Activated T-helper 17 cell treated with anti-CD3 and anti-CD28 coated beads, Interleukin-2, amount 50 U/mL, for 72 hours (primary cell): ENCODE measurements at regions not wholly inside any gene's neighbourhood (a gene's known extent, or its start where the extent isn't known, plus 50 kb on each side); places are given as distances from the start of the nearest gene placed in this dataset.

Experiments
- ATAC-seq: fragments of 150-1000 bp; cut with Tn5 transposase; replicated peaks from 2 replicates; pipeline ENCODE4 v1.10.0; 2021; ENCODE audit warnings: mild to moderate bottlenecking, moderate library complexity
- H3K27ac Mint-ChIP-seq: one replicate; pipeline ENCODE4 v1.8.0; 2022; ENCODE audit warnings: mixed read lengths
- H3K27me3 Mint-ChIP-seq: one replicate; pipeline ENCODE4 v1.8.0; 2022; ENCODE audit warnings: mixed read lengths
- H3K36me3 Mint-ChIP-seq: one replicate; pipeline ENCODE4 v1.8.0; 2022; ENCODE audit warnings: low read depth, mild to moderate bottlenecking, mixed read lengths
- H3K4me1 Mint-ChIP-seq: one replicate; pipeline ENCODE4 v1.8.0; 2022; ENCODE audit warnings: mixed read lengths
- H3K4me3 Mint-ChIP-seq: one replicate; pipeline ENCODE4 v1.8.0; 2022; ENCODE audit warnings: mild to moderate bottlenecking, mixed read lengths
- H3K9me3 Mint-ChIP-seq: one replicate; pipeline ENCODE4 v1.8.0; 2022; ENCODE audit warnings: mixed read lengths

DNA sequence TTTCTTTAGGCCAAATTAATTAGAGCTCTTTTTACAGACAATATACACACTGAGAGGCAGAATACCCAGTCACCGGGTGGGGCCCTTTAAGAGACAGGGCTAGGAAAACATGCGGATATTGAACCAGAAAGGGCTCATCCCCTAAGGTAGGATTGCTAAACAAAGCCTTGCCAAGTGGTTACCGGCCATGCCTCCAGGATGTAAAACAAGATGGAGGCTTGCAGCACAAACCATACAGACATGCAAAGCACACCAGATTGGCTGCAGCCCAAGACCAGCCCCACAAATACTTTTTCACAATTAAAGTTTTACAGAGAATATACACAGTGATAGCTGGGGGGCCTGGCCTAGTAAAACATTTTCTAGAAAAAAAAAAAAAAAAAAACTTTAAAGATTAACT lies 210.0 kb downstream of the KLHL4 start:
- Mint-ChIP-seq H3K4me1 (no peaks in the 10 kb centered on the region), H3K36me3 (no peaks in the 10 kb centered on the region), H3K27ac (no peak overlapping the region), H3K4me3 (no peak overlapping the region), H3K27me3 (no peaks in the 10 kb centered on the region), H3K9me3 (peaks cover under 1% of the 10 kb centered on the region)
- ATAC-seq = no peak

- no peaks in the 10 kb centered on the region for H3K36me3 Mint-ChIP-seq
- H3K4me1 Mint-ChIP-seq = no peaks in the 10 kb centered on the region
- ATAC-seq = no peak
- H3K9me3 Mint-ChIP-seq = peaks cover 4% of the 10 kb centered on the region
- H3K27me3 Mint-ChIP-seq = no peaks in the 10 kb centered on the region
- no peak overlapping the region for H3K27ac Mint-ChIP-seq
- H3K4me3 Mint-ChIP-seq = no peak overlapping the region
These were observed 210.4 kb downstream of the KLHL4 start for GRCh38 chrX:87728024-87728423.

DNA sequence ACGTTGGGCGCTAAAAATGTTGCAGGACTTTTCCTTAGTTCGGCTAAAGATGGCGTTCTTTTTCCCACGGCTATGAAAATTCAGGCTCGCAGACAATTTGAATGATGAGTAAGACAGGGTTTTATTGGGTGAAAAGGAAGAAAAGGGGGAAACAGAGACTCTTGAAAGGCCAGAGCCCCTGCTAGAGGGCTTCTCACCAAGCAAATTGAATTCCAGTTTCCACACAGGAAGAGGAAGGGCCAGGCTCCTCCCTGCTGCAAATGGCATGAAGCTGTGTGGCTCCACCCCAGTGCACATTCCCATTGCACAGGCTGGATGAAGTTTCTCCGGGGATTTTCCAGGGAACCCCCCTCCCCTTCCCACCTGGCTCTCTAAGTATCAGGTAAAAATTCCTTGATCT lies 210.9 kb downstream of the KLHL4 start:
- Mint-ChIP-seq H3K27ac (no peak overlapping the region), H3K27me3 (no peaks in the 10 kb centered on the region), H3K9me3 (peaks cover 4% of the 10 kb centered on the region), H3K4me1 (no peaks in the 10 kb centered on the region), H3K36me3 (no peaks in the 10 kb centered on the region), H3K4me3 (no peak overlapping the region)
- no peak for ATAC-seq

DNA sequence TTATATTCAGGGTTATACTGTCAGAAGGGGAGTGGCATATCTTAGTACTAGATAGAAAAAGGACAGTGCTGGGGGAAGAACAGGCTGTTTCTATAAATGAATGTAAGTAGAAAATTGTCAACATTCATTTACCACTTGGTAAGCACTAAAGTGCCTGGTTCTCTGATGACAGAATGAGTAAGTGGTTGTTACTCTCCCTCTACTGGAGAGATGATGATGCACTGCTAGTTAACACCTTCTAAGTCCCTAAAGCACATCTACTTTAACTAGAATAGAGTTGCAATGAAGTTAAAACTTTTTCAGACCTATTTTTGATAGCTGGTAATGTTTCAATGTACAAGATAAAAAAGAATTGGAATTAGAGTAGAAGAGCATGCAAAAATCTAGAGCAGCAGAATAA lies 214.5 kb downstream of the KLHL4 start:
- Mint-ChIP-seq H3K27ac (no peak overlapping the region), H3K36me3 (no peaks in the 10 kb centered on the region), H3K27me3 (no peaks in the 10 kb centered on the region), H3K4me3 (no peak overlapping the region), H3K9me3 (peaks cover 4% of the 10 kb centered on the region), H3K4me1 (no peaks in the 10 kb centered on the region)
- no peak for ATAC-seq

GRCh38 chrX:87736576-87736975 lies 219.0 kb downstream of the KLHL4 start:
- Mint-ChIP-seq H3K4me3 (no peak overlapping the region), H3K9me3 (peaks cover 4% of the 10 kb centered on the region), H3K4me1 (no peaks in the 10 kb centered on the region), H3K36me3 (no peaks in the 10 kb centered on the region), H3K27ac (no peak overlapping the region), H3K27me3 (no peaks in the 10 kb centered on the region)
- ATAC-seq = no peak

GRCh38 chrX:87744391-87744790 lies 226.8 kb downstream of the KLHL4 start:
- H3K27ac Mint-ChIP-seq = no peak overlapping the region
- no peaks in the 10 kb centered on the region for H3K36me3 Mint-ChIP-seq
- no peaks in the 10 kb centered on the region for H3K27me3 Mint-ChIP-seq
- no peak overlapping the region for H3K4me3 Mint-ChIP-seq
- no peaks in the 10 kb centered on the region for H3K4me1 Mint-ChIP-seq
- H3K9me3 Mint-ChIP-seq = no peaks in the 10 kb centered on the region
- ATAC-seq = no peak

GRCh38 chrX:87755493-87755892 lies 237.9 kb downstream of the KLHL4 start:
- H3K9me3 Mint-ChIP-seq = peaks cover 4% of the 10 kb centered on the region
- no peaks in the 10 kb centered on the region for H3K36me3 Mint-ChIP-seq
- no peaks in the 10 kb centered on the region for H3K27me3 Mint-ChIP-seq
- ATAC-seq = no peak
- no peak overlapping the region for H3K27ac Mint-ChIP-seq
- H3K4me3 Mint-ChIP-seq = no peak overlapping the region
- no peaks in the 10 kb centered on the region for H3K4me1 Mint-ChIP-seq

- H3K27me3 Mint-ChIP-seq = no peaks in the 10 kb centered on the region
- H3K36me3 Mint-ChIP-seq = no peaks in the 10 kb centered on the region
- H3K4me1 Mint-ChIP-seq = no peaks in the 10 kb centered on the region
- ATAC-seq = no peak
- H3K4me3 Mint-ChIP-seq = no peak overlapping the region
- H3K27ac Mint-ChIP-seq = no peak overlapping the region
- H3K9me3 Mint-ChIP-seq = no peaks in the 10 kb centered on the region
These were observed 271.4 kb downstream of the KLHL4 start for GRCh38 chrX:87788976-87789375.

DNA sequence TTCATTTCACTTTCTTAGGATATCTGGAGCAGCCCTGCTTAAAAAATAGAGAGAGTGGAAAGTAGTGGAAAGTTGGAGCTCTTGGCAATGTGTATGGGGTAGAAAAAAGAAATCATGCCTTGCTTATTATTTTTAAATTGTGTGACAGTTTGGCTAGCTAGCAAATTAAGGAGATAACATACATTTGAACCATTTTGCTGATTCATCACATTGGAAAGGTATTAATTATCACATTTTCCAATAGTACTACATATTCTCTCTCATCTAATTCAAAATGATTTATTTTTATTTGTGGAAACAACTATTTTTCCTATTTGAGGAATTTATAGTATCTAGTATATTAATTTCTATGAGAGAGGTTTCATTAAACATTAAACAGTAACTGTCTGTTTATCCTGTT lies 280.4 kb downstream of the KLHL4 start:
- Mint-ChIP-seq H3K27ac (no peak overlapping the region), H3K4me3 (no peak overlapping the region), H3K9me3 (no peaks in the 10 kb centered on the region), H3K27me3 (no peaks in the 10 kb centered on the region), H3K36me3 (no peaks in the 10 kb centered on the region), H3K4me1 (no peaks in the 10 kb centered on the region)
- no peak for ATAC-seq

DNA sequence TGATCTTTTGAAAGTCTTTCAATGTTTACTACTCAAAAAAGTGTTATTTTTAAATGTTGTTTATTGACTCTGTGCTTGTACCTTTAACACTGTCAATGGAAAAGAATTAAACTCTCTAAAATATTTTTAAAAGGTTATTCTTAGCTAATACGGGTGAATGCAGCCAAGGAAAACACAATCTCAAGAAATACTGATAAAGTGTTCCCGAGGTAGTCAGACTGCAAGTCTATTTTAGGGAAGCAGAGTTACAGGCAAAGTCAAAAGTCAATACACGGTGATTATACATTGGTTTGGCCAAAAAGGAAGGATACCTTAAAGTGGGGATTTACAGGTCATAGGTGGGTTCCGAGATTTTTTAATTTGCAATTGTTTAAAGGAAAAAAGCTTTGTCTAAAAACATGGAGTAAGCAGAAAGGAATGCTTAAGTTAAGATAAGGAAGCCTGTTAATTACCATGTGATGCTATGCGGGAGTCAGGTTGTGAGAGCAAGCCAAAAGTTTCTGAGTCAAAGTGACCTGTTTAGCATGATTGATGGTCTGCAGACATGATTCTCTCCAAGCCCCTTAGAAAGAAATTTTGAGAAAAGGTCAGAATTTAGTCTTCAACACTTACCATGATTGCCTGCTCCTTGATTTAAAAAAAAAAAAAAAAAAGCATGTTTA lies 288.4 kb downstream of the KLHL4 start:
- no peaks in the 10 kb centered on the region for H3K36me3 Mint-ChIP-seq
- ATAC-seq = no peak
- peaks cover 3% of the 10 kb centered on the region for H3K9me3 Mint-ChIP-seq
- H3K4me1 Mint-ChIP-seq = no peaks in the 10 kb centered on the region
- no peaks in the 10 kb centered on the region for H3K27me3 Mint-ChIP-seq
- H3K27ac Mint-ChIP-seq = no peak overlapping the region
- no peak overlapping the region for H3K4me3 Mint-ChIP-seq

DNA sequence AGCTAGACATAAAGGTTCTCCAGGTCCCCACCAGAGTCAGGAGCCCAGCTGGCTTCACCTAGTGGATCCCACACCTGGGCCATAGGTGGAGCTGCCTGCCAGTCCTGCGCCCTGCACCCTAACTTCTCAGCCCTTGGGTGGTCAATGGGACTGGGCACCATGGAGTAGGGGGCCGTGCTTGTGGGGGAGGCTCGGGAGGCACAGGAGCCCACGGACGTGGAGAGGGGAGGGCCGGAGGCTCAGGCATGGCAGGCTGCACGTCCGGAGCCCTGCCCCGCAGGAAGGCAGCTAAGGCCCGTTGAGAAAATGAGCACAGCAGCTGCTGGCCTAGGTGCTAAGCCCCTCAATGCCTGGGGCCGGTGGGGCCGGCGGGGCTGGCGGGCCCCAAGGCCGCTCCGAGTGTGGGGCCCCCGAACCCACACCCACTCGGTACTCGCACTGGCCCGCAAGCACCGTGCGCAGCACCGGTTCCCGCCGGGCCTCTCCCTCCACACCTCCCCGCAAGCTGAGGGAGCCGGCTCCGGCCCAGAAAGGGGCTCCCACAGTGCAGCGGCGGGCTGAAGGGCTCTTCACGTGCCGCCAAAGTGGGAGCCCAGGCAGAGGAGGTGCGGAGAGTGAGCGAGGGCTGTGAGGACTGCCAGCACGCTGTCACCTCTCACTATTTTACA lies 291.1 kb downstream of the KLHL4 start:
- peaks cover 3% of the 10 kb centered on the region for H3K9me3 Mint-ChIP-seq
- no peak overlapping the region for H3K4me3 Mint-ChIP-seq
- H3K36me3 Mint-ChIP-seq = no peaks in the 10 kb centered on the region
- no peaks in the 10 kb centered on the region for H3K4me1 Mint-ChIP-seq
- no peak for ATAC-seq
- no peaks in the 10 kb centered on the region for H3K27me3 Mint-ChIP-seq
- no peak overlapping the region for H3K27ac Mint-ChIP-seq

DNA sequence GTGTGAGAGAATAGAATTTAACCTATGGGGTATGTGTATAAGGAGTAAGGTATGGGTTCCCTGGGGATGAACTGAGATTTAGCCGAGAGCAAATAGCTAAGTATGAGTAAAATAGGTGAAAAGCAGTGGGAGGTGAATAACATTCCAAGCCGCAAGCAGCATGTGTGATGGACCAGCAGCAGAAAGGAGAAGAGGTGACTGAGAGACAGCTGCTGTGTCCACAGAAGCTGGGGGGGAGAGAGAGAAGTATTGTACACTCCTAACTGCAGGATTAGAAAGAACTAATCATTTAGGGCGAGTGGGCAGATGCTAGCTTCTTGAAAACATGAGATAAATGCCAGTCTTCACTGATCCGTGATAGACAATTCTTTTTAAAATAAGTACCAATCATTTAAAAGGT lies 296.0 kb downstream of the KLHL4 start:
- ATAC-seq = no peak
- Mint-ChIP-seq H3K36me3 (no peaks in the 10 kb centered on the region), H3K27me3 (no peaks in the 10 kb centered on the region), H3K4me3 (no peak overlapping the region), H3K27ac (no peak overlapping the region), H3K4me1 (no peaks in the 10 kb centered on the region), H3K9me3 (no peaks in the 10 kb centered on the region)

- no peaks in the 10 kb centered on the region for H3K4me1 Mint-ChIP-seq
- no peaks in the 10 kb centered on the region for H3K9me3 Mint-ChIP-seq
- no peaks in the 10 kb centered on the region for H3K27me3 Mint-ChIP-seq
- no peak overlapping the region for H3K27ac Mint-ChIP-seq
- ATAC-seq = no peak
- no peaks in the 10 kb centered on the region for H3K36me3 Mint-ChIP-seq
- no peak overlapping the region for H3K4me3 Mint-ChIP-seq
These were observed 329.4 kb downstream of the KLHL4 start for GRCh38 chrX:87846956-87847355.

DNA sequence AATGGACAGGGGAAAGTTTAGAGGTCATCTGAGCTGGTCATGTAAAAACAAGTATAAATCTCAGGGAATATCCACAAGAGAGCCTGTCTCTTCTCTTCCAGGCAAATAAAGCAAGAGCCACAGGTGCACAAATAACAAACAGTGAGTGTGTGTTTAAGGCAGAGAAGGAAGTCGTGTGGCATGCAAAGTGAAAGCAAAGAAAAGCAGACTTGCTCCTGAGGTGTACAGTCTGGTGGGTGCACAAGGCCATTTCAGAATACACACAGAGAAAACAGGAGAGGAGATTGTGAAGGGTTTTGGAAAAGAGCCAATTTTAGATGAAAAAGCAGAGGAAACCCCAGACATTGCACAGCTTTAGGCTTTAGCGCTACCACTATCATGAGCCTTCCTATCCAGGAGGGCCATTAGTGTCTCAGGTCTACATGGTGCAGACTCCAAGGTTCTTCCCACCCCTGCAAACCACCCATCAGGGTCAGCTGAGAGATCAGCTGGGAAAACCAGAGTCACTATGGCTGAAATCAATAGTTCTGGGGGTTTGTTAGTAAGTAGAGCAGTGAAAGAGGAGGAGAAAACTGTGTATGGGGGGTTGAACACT lies 355.8 kb downstream of the KLHL4 start:
- peak overlapping the region; percentile 52 for H3K4me3 Mint-ChIP-seq
- H3K9me3 Mint-ChIP-seq = no peaks in the 10 kb centered on the region
- H3K27me3 Mint-ChIP-seq = no peaks in the 10 kb centered on the region
- H3K4me1 Mint-ChIP-seq = peaks cover 5% of the 10 kb centered on the region
- no peaks in the 10 kb centered on the region for H3K36me3 Mint-ChIP-seq
- H3K27ac Mint-ChIP-seq = no peak overlapping the region
- ATAC-seq = no peak

DNA sequence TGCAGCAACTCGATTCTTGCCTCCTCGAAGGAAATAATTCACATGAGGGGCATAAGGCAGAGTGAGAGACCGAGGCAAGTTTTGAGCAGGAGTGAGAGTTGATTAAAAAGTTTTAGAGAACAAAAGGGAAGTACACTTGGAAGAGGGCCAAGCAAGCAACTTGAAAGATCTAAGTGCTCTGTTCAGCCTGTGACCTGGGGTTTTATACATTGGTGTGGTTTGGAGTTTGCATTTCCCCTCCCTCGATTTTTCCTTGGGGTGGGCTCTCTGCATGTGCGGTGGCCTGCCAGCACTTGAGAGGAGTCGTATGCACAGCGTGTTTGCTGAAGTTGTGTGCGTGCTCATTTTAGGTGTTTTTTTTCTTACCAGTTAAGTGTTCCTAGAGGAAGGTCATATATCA lies 356.4 kb downstream of the KLHL4 start:
- H3K27ac Mint-ChIP-seq = no peak overlapping the region
- H3K4me1 Mint-ChIP-seq = peaks cover 5% of the 10 kb centered on the region
- ATAC-seq = no peak
- H3K9me3 Mint-ChIP-seq = no peaks in the 10 kb centered on the region
- peak overlapping the region; percentile 52 for H3K4me3 Mint-ChIP-seq
- H3K27me3 Mint-ChIP-seq = no peaks in the 10 kb centered on the region
- no peaks in the 10 kb centered on the region for H3K36me3 Mint-ChIP-seq
